CD14-positive monocyte (primary cell): ENCODE measurements at regions not wholly inside any gene's neighbourhood (a gene's known extent, or its start where the extent isn't known, plus 50 kb on each side); places are given as distances from the start of the nearest gene placed in this dataset.

Experiments
- DNase-seq, 3 donors: peaks; one replicate each; pipeline ENCODE4 v3.0.0-alpha.2; 2011 to 2022
- H2AFZ ChIP-seq: 2 replicates; pipeline ENCODE4 v1.6.0; 2012; ENCODE audit warnings: mild to moderate bottlenecking, low read depth, low read length, inconsistent platforms; ENCODE audit not compliant: insufficient read depth, poor library complexity, severe bottlenecking
- H3K27ac ChIP-seq, 2 donors: 1 replicate in 1 of 2; 2 replicates in 1 of 2; pipeline ENCODE4 v1.5.1; 2012 to 2013; ENCODE audit warnings: low read length in 2 of 2, control low read depth in 1 of 2, inconsistent platforms in 1 of 2, low read depth in 1 of 2, mild to moderate bottlenecking in 1 of 2
- H3K27me3 ChIP-seq, 2 donors: one replicate each; pipeline versions ENCODE4 v1.6.0 to v1.6.1; 2011 to 2013; ENCODE audit warnings: low read length in 2 of 2; ENCODE audit not compliant: control insufficient read depth in 2 of 2, insufficient read depth in 2 of 2
- H3K36me3 ChIP-seq, 2 donors: replicated peaks in 1 of 2; 1 replicate in 1 of 2; 2 replicates in 1 of 2; pipeline versions ENCODE4 v1.5.1 to v1.6.1; 2012 to 2013; ENCODE audit warnings: low read length in 2 of 2, control low read depth in 1 of 2, inconsistent platforms in 1 of 2, mild to moderate bottlenecking in 1 of 2; ENCODE audit not compliant: insufficient read depth in 2 of 2, control insufficient read depth in 1 of 2
- H3K4me1 ChIP-seq, 2 donors: 1 replicate in 1 of 2; 2 replicates in 1 of 2; pipeline versions ENCODE4 v1.5.1 to v1.6.1; 2012 to 2013; ENCODE audit warnings: low read length in 2 of 2, control low read depth in 1 of 2, inconsistent platforms in 1 of 2, mild to moderate bottlenecking in 1 of 2, moderate library complexity in 1 of 2; ENCODE audit not compliant: insufficient read depth in 2 of 2, control insufficient read depth in 1 of 2
- H3K4me2 ChIP-seq: replicated peaks from 2 replicates; pipeline ENCODE3; 2012; ENCODE audit warnings: low read length, moderate library complexity, mild to moderate bottlenecking; ENCODE audit not compliant: poor library complexity, severe bottlenecking; ENCODE audit errors: extremely low read depth
- H3K4me3 ChIP-seq, 3 experiments: fragments of 200-600 bp in 1 of 3; sonication (generic) in 1 of 3; replicated peaks in 1 of 3; 1 replicate in 2 of 3; 2 replicates in 1 of 3; pipeline ENCODE4 v1.5.1; 2011 to 2013; ENCODE audit warnings: low read length in 3 of 3, mild to moderate bottlenecking in 3 of 3, control low read depth in 2 of 3, low read depth in 2 of 3, inconsistent platforms in 1 of 3, moderate library complexity in 1 of 3
- H3K79me2 ChIP-seq: 2 replicates; pipeline ENCODE4 v1.6.0; 2012; ENCODE audit warnings: mild to moderate bottlenecking, control low read depth, inconsistent platforms, low read length, moderate library complexity; ENCODE audit not compliant: insufficient read depth
- H3K9ac ChIP-seq: 2 replicates; pipeline ENCODE4 v1.6.0; 2017; ENCODE audit warnings: low read length, mild to moderate bottlenecking; ENCODE audit not compliant: insufficient read depth, poor library complexity, severe bottlenecking
- H3K9me3 ChIP-seq, 2 donors: replicated peaks in 1 of 2; 1 replicate in 1 of 2; 2 replicates in 1 of 2; pipeline versions ENCODE4 v1.5.1 to v1.6.1; 2012 to 2013; ENCODE audit warnings: low read length in 2 of 2, control low read depth in 1 of 2; ENCODE audit not compliant: control insufficient read depth in 1 of 2, insufficient read depth in 1 of 2
- H4K20me1 ChIP-seq: 2 replicates; pipeline ENCODE4 v1.6.0; 2012; ENCODE audit warnings: mild to moderate bottlenecking, low read length, control low read depth, moderate library complexity; ENCODE audit not compliant: insufficient read depth
- H3K27ac Mint-ChIP-seq, 7 donors: one replicate each; pipeline ENCODE4 v1.8.0; 2020; ENCODE audit warnings: mild to moderate bottlenecking in 7 of 7, mixed read lengths in 7 of 7, moderate library complexity in 6 of 7, inconsistent platforms in 2 of 7
- H3K27me3 Mint-ChIP-seq, 3 donors: one replicate each; pipeline ENCODE4 v1.8.0; 2021 to 2022; ENCODE audit warnings: low read depth in 3 of 3, mild to moderate bottlenecking in 3 of 3, mixed read lengths in 3 of 3, moderate library complexity in 3 of 3, inconsistent platforms in 1 of 3
- H3K36me3 Mint-ChIP-seq, 2 donors: one replicate each; pipeline ENCODE4 v1.8.0; 2020; ENCODE audit warnings: mixed read lengths in 2 of 2, inconsistent platforms in 1 of 2, mild to moderate bottlenecking in 1 of 2
- H3K4me1 Mint-ChIP-seq: one replicate; pipeline ENCODE4 v1.8.0; 2020; ENCODE audit warnings: mild to moderate bottlenecking, mixed read lengths
- H3K4me3 Mint-ChIP-seq, 2 donors: one replicate each; pipeline ENCODE4 v1.8.0; 2020; ENCODE audit warnings: mild to moderate bottlenecking in 2 of 2, mixed read lengths in 2 of 2, moderate library complexity in 1 of 2
- H3K9me3 Mint-ChIP-seq, 7 donors: one replicate each; pipeline ENCODE4 v1.8.0; 2020 to 2022; ENCODE audit warnings: mixed read lengths in 7 of 7, mild to moderate bottlenecking in 6 of 7, moderate library complexity in 6 of 7, inconsistent platforms in 2 of 7
- WGBS: methylation state at CpG from one replicate; pipeline ENCODE4 v1.1.5; 2013; ENCODE audit warnings: missing lambda C conversion rate; ENCODE audit not compliant: insufficient coverage; 5-methylcytosine and 5-hydroxymethylcytosine counted together
- intact Hi-C, 2 donors: fragments of 100-400 bp; cut with micrococcal nuclease; formaldehyde crosslinking; loops; one replicate each; pipeline versions ENCODE4 v1.15.0 to v1.15.1; 2023
- TF ChIP-seq, protein P1 (sequence below): fragments of 200-600 bp; IDR thresholded peaks from one replicate; pipeline ENCODE4 v1.8.0; 2022; ENCODE audit warnings: antibody characterized with exemption, mild to moderate bottlenecking

DNA sequence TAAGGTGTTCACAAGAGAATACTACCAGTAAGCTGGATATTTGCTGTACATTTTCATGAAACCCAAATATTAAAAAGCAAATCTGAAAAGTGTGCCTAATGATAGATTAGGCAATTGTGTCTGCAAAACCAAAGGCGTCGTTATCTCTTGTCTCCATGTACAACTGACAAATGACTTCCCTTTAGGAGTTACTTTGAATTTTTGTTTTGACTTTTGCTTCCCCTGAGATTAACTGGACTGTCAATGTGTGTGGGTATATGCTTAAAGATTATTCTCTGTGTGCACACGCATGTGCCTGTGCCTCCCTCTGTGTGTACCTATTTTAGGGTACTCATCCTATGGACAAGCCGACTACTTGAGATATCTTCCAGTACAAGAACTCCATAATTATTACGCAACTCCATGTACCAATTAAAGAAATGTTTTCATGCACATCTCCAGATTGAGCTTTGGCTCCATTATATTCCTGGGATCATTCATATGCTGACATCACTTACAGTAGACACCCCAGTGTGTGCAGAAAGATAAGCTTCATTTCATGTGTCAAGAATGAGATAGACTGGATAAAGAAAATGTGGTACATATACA, 431.2 kb upstream of the ADAMTS9 start:
- H3K36me3 Mint-ChIP-seq = no peaks in the 10 kb centered on the region
- Histone ChIP-seq H3K27ac (no peak overlapping the region), H3K4me1 (no peaks in the 10 kb centered on the region), H2AFZ (no peak overlapping the region), H3K4me3 (no peak overlapping the region), H3K36me3 (no peaks in the 10 kb centered on the region), H3K9ac (no peak overlapping the region), H3K79me2 (no peaks in the 10 kb centered on the region), H3K4me2 (no peak overlapping the region), H3K27me3 (no peaks in the 10 kb centered on the region), H4K20me1 (no peaks in the 10 kb centered on the region), H3K9me3 (peaks cover 4 to 17% of the 10 kb centered on the region in 2 donors)
- 100% methylated on average over 2 of the region's 5 CpGs for WGBS
- no peak overlapping the region for H3K27ac Mint-ChIP-seq
- H3K9me3 Mint-ChIP-seq = peaks cover 3 to 20% (median 7%) of the 10 kb centered on the region in 7 donors
- peaks cover 0 to 2% (median 0%) of the 10 kb centered on the region in 3 donors for H3K27me3 Mint-ChIP-seq
- DNase-seq = no peak
- TF ChIP-seq, protein P1, sequence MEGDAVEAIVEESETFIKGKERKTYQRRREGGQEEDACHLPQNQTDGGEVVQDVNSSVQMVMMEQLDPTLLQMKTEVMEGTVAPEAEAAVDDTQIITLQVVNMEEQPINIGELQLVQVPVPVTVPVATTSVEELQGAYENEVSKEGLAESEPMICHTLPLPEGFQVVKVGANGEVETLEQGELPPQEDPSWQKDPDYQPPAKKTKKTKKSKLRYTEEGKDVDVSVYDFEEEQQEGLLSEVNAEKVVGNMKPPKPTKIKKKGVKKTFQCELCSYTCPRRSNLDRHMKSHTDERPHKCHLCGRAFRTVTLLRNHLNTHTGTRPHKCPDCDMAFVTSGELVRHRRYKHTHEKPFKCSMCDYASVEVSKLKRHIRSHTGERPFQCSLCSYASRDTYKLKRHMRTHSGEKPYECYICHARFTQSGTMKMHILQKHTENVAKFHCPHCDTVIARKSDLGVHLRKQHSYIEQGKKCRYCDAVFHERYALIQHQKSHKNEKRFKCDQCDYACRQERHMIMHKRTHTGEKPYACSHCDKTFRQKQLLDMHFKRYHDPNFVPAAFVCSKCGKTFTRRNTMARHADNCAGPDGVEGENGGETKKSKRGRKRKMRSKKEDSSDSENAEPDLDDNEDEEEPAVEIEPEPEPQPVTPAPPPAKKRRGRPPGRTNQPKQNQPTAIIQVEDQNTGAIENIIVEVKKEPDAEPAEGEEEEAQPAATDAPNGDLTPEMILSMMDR = no peak
- intact Hi-C loops = no loop called here
- H3K4me3 Mint-ChIP-seq = no peak overlapping the region
- H3K4me1 Mint-ChIP-seq = no peaks in the 10 kb centered on the region

DNA sequence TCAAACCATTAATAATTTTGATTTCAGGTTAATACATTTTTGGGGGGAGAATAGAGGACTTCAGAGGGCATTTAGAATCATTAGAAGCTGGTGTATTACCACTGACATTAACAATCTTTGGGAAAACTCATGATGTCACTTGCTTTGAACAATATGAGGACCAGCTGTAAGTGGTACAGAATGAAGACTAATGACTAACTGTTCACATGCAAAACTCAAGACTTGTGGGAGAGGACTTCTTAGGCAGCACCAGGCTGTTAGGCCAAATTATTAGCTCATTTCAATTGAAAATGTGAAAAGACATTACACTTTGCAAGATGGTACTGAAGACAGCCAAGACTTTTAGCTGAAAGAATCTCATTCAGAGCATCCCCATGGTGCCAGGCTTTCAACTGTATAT, 426.2 kb upstream of the ADAMTS9 start:
- Histone ChIP-seq H3K4me3 (no peak overlapping the region), H3K27me3 (no peaks in the 10 kb centered on the region), H3K9ac (no peak overlapping the region), H2AFZ (no peak overlapping the region), H3K4me2 (no peak overlapping the region), H3K79me2 (no peaks in the 10 kb centered on the region), H3K27ac (no peak overlapping the region), H3K36me3 (no peaks in the 10 kb centered on the region), H4K20me1 (no peaks in the 10 kb centered on the region), H3K4me1 (no peaks in the 10 kb centered on the region), H3K9me3 (peaks cover 4 to 9% of the 10 kb centered on the region in 2 donors)
- peaks cover 0 to 16% (median 8%) of the 10 kb centered on the region in 7 donors for H3K9me3 Mint-ChIP-seq
- H3K27me3 Mint-ChIP-seq = peaks cover 0 to 1% (median 0%) of the 10 kb centered on the region in 3 donors
- no peaks in the 10 kb centered on the region for H3K4me1 Mint-ChIP-seq
- no peak for DNase-seq
- H3K4me3 Mint-ChIP-seq = no peak overlapping the region
- intact Hi-C loops = no loop called here
- H3K27ac Mint-ChIP-seq = no peak overlapping the region
- H3K36me3 Mint-ChIP-seq = no peaks in the 10 kb centered on the region
- TF ChIP-seq, protein P1 = no peak
